OCI-LY1 (cell line): ENCODE measurements at regions not wholly inside any gene's neighbourhood (a gene's known extent, or its start where the extent isn't known, plus 50 kb on each side); places are given as distances from the start of the nearest gene placed in this dataset.

Experiments used
- H2AFZ ChIP-seq: fragments of 200-600 bp; sonication (generic), shearing (Covaris generic); 2 replicates; pipeline ENCODE4 v1.6.0; 2014; ENCODE audit warnings: antibody characterized with exemption, mild to moderate bottlenecking, low read length
- H3F3A ChIP-seq: fragments of 200-600 bp; sonication (generic), shearing (Covaris generic); 2 replicates; pipeline ENCODE4 v1.6.0; 2014; ENCODE audit warnings: mild to moderate bottlenecking, antibody characterized with exemption, low read length, moderate library complexity; ENCODE audit not compliant: insufficient read depth
- H3K27ac ChIP-seq: fragments of 200-600 bp; sonication (generic); 2 replicates; pipeline ENCODE4 v1.5.1; 2014; ENCODE audit warnings: low read length, mixed run types, mild to moderate bottlenecking, low read depth; ENCODE audit not compliant: poor library complexity, severe bottlenecking
- H3K27me3 ChIP-seq: fragments of 200-600 bp; sonication (generic); 2 replicates; pipeline ENCODE4 v1.6.0; 2014; ENCODE audit warnings: antibody characterized with exemption, mild to moderate bottlenecking, low read length, moderate library complexity; ENCODE audit not compliant: insufficient read depth
- H3K36me3 ChIP-seq: fragments of 200-600 bp; sonication (generic); 2 replicates; pipeline ENCODE4 v1.6.1; 2014; ENCODE audit warnings: mild to moderate bottlenecking, antibody characterized with exemption, low read length, moderate library complexity, mixed read lengths; ENCODE audit not compliant: insufficient read depth
- H3K4me1 ChIP-seq: fragments of 200-600 bp; sonication (generic); 2 replicates; pipeline ENCODE4 v1.5.1; 2014; ENCODE audit warnings: mild to moderate bottlenecking, low read length, moderate library complexity; ENCODE audit not compliant: insufficient read depth, severe bottlenecking
- H3K4me2 ChIP-seq: fragments of 200-600 bp; sonication (generic), shearing (Covaris generic); 2 replicates; pipeline ENCODE4 v1.6.1; 2014; ENCODE audit warnings: low read length
- H3K4me3 ChIP-seq: fragments of 200-600 bp; sonication (generic); 2 replicates; pipeline ENCODE4 v1.5.1; 2014; ENCODE audit warnings: low read length, low read depth, mild to moderate bottlenecking, mixed read lengths; ENCODE audit not compliant: poor library complexity, severe bottlenecking
- H3K79me2 ChIP-seq: fragments of 200-600 bp; shearing (Covaris generic); 2 replicates; pipeline ENCODE4 v1.6.1; 2016; ENCODE audit warnings: mixed run types, low read length, mixed read lengths; ENCODE audit not compliant: insufficient read depth
- H3K9ac ChIP-seq: fragments of 200-600 bp; sonication (generic), shearing (Covaris generic); 2 replicates; pipeline ENCODE4 v1.6.1; 2014; ENCODE audit warnings: mild to moderate bottlenecking, low read length, mixed read lengths
- H3K9me2 ChIP-seq: fragments of 200-600 bp; sonication (generic), shearing (Covaris generic); 2 replicates; pipeline ENCODE4 v1.6.1; 2014; ENCODE audit warnings: low read depth, mild to moderate bottlenecking, low read length, mixed read lengths
- H3K9me3 ChIP-seq: fragments of 200-600 bp; shearing (Covaris generic); 2 replicates; pipeline ENCODE4 v1.6.1; 2014; ENCODE audit warnings: low read length, mixed read lengths
- H4K20me1 ChIP-seq: fragments of 200-600 bp; sonication (generic), shearing (Covaris generic); 2 replicates; pipeline ENCODE4 v1.6.0; 2016; ENCODE audit warnings: mild to moderate bottlenecking, low read length; ENCODE audit not compliant: insufficient read depth
- EZH2 ChIP-seq: fragments of 200-600 bp; sonication (generic), shearing (Covaris generic); IDR thresholded peaks from 2 replicates; pipeline ENCODE4 v1.8.0; 2017; ENCODE audit warnings: borderline replicate concordance, mixed run types, mild to moderate bottlenecking, antibody characterized with exemption, low read length, moderate library complexity, mixed read lengths
- TF ChIP-seq, protein P1 (sequence below): fragments of 200-600 bp; sonication (generic), shearing (Covaris generic); IDR thresholded peaks from 2 replicates; pipeline ENCODE4 v1.5.1; 2017; ENCODE audit warnings: mild to moderate bottlenecking, antibody characterized with exemption, low read length, moderate library complexity, mixed read lengths

DNA sequence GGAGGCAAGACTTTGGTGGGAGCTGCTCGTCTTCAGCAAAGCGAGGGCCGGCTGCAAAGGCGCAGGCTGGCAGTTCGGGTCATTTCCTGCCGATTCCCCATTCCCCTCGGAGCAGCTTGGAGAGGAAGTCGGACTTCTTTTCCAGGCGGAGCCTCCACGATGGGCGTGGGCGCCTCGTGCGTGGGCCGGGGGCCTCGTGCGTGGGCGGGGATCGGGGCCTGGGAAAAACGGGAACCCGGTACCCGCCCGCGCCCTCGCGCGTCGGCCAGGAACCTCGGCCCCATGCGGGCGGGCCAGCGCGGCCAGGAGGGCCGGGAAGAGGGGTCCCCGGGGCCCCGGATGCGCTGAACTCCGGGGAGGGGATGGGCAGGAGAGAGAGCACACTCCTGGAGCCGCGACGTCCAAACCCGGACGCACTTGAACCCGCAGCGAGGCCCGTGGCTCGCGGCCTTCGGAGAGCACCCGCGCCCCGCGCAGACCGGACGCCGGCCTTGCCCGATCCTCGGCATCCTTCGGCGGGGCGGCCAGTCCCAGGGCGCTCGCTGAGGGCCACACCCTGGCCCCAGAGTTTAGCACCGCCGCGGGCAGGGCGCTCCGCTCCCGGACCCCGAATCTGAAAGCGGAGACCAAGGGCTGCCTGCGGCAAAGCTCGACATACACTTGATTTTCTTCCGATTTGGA lies 368.4 kb downstream of the MTX2 start:
- Histone ChIP-seq H3K9ac (no peak overlapping the region), H3F3A (no peaks in the 10 kb centered on the region), H3K79me2 (no peaks in the 10 kb centered on the region), H3K9me2 (no peaks in the 10 kb centered on the region), H3K4me3 (no peak overlapping the region), H3K27ac (no peak overlapping the region), H4K20me1 (no peaks in the 10 kb centered on the region), H3K27me3 (no peaks in the 10 kb centered on the region), H2AFZ (no peak overlapping the region), H3K4me1 (no peaks in the 10 kb centered on the region), H3K4me2 (no peak overlapping the region), H3K36me3 (no peaks in the 10 kb centered on the region), H3K9me3 (no peaks in the 10 kb centered on the region)
- TF ChIP-seq EZH2 = no peak
- TF ChIP-seq, protein P1, sequence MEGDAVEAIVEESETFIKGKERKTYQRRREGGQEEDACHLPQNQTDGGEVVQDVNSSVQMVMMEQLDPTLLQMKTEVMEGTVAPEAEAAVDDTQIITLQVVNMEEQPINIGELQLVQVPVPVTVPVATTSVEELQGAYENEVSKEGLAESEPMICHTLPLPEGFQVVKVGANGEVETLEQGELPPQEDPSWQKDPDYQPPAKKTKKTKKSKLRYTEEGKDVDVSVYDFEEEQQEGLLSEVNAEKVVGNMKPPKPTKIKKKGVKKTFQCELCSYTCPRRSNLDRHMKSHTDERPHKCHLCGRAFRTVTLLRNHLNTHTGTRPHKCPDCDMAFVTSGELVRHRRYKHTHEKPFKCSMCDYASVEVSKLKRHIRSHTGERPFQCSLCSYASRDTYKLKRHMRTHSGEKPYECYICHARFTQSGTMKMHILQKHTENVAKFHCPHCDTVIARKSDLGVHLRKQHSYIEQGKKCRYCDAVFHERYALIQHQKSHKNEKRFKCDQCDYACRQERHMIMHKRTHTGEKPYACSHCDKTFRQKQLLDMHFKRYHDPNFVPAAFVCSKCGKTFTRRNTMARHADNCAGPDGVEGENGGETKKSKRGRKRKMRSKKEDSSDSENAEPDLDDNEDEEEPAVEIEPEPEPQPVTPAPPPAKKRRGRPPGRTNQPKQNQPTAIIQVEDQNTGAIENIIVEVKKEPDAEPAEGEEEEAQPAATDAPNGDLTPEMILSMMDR = no peak

DNA sequence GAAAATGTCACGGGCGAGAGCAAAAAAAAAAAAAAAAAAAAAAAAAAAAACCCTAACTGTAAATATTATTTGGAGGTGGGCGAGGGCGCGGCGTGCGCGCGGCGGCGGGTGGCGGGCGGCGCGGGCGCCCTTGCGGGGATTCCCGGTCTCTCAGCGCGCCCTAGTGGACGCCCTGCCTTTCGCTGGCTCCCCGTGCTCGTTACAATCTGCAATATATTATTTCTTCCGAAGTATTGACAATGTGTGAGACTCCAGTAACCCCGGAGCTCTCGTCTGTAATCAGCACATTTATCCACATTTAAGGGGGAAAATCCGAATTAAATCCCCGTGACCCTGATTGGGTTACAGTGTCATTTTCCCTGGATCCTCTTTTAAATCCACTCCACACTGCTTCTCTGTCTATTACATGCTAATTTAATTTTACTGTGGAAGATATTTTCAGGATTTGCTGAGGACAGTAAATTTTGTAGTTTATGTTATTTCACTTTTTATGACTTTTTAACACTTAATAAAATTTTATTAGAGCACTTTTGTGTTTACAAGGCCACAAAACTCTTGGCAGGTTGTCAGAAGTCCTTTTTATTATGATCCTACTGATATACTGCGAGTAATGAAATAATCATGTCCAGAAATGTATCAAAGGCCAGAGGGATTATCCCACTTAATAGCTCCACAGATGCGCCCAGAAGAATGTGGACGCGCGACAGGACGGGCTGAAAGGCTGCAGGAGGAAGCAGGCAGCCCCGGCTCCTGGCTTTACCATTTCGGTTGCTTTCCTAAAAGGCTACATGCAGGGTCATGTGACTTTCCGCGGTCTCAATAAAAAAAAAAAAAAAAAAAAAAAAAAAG lies 369.1 kb downstream of the MTX2 start:
- TF ChIP-seq, protein P1 = peak; percentile 65
- TF ChIP-seq EZH2 = no peak
- no peaks in the 10 kb centered on the region for H3K4me1 ChIP-seq
- no peaks in the 10 kb centered on the region for H3F3A ChIP-seq
- no peak overlapping the region for H3K27ac ChIP-seq
- no peaks in the 10 kb centered on the region for H3K9me3 ChIP-seq
- no peak overlapping the region for H3K4me3 ChIP-seq
- no peaks in the 10 kb centered on the region for H4K20me1 ChIP-seq
- H3K4me2 ChIP-seq = no peak overlapping the region
- H3K27me3 ChIP-seq = no peaks in the 10 kb centered on the region
- no peaks in the 10 kb centered on the region for H3K79me2 ChIP-seq
- H3K9ac ChIP-seq = no peak overlapping the region
- no peak overlapping the region for H2AFZ ChIP-seq
- H3K36me3 ChIP-seq = no peaks in the 10 kb centered on the region
- no peaks in the 10 kb centered on the region for H3K9me2 ChIP-seq

DNA sequence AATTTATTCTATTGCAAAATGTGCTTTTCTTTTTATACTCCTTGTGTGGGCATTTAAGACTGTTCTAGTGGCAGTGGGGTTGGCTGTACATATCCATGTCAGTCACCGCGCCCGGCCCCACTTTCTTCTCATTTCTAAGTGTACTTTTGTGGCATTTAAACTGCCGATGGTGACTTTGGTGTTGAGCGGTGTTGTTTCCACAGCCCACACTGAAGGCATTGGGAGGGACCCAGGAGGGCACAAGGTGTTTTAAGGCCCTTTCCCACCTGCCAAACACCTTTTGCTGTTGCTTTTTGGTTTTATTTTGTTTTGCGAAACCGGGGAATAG lies 369.7 kb downstream of the MTX2 start:
- H3K27me3 ChIP-seq = no peaks in the 10 kb centered on the region
- no peak overlapping the region for H2AFZ ChIP-seq
- H3K27ac ChIP-seq = no peak overlapping the region
- no peaks in the 10 kb centered on the region for H4K20me1 ChIP-seq
- no peaks in the 10 kb centered on the region for H3F3A ChIP-seq
- no peak for TF ChIP-seq EZH2
- TF ChIP-seq, protein P1 = no peak
- H3K4me3 ChIP-seq = no peak overlapping the region
- H3K9me3 ChIP-seq = no peaks in the 10 kb centered on the region
- H3K36me3 ChIP-seq = no peaks in the 10 kb centered on the region
- H3K9ac ChIP-seq = no peak overlapping the region
- H3K4me1 ChIP-seq = no peaks in the 10 kb centered on the region
- H3K9me2 ChIP-seq = no peaks in the 10 kb centered on the region
- H3K79me2 ChIP-seq = no peaks in the 10 kb centered on the region
- H3K4me2 ChIP-seq = no peak overlapping the region
